K562 (cell line): ENCODE measurements at regions not wholly inside any gene's neighbourhood (a gene's known extent, or its start where the extent isn't known, plus 50 kb on each side); places are given as distances from the start of the nearest gene placed in this dataset.

Experiments used
- ATAC-seq: fragments of 200-7000 bp; cut with Tn5 transposase; 3 replicates; pipeline ENCODE4 v1.9.1; 2020; ENCODE audit warnings: moderate library complexity
- BruUV-seq: library from RNA; stranded (reverse); fragments of 400-500 nt; replicated peaks from 2 replicates; lab custom pipeline; 2021; lab: Mats Ljungman, UMichigan
- CTCF ChIA-PET: fragments of 300-600 bp; formaldehyde crosslinking; extraction: SDS; loops from one replicate; lab custom pipeline; 2021; ENCODE audit warnings: low intra/inter-chr PET ratio; lab: Yijun Ruan, JAX
- POLR2A ChIA-PET: fragments of 300-600, 350-650 bp; sonication (Branson Sonifier 250); formaldehyde crosslinking; extraction: SDS; loops from one replicate; lab custom pipeline; 2021; ENCODE audit warnings: antibody characterized with exemption, inconsistent platforms; lab: Yijun Ruan, JAX
- DNase-seq, 4 experiments: peaks; one replicate each; pipeline versions ENCODE4 v3.0.0 to v3.0.0-alpha.2; 2011 to 2018; ENCODE audit warnings: low spot score in 3 of 4, mixed read lengths in 3 of 4; ENCODE audit errors: extremely low read depth in 1 of 4
- FAIRE-seq: peaks from 2 replicates; lab custom pipeline; 2011; peaks lifted over from hg19 to GRCh38; lab: Jason Lieb, UNC
- H2AFZ ChIP-seq: 2 replicates; pipeline ENCODE4 v1.6.0; 2011; ENCODE audit warnings: low read depth, low read length, control low read depth, inconsistent platforms
- H3K27ac ChIP-seq: fragments of 200-600 bp; 3 replicates; pipeline ENCODE4 v1.8.0; 2011; ENCODE audit warnings: low read depth, mild to moderate bottlenecking, control low read depth, inconsistent platforms, low read length, moderate library complexity, mixed read lengths; ENCODE audit errors: extremely low read depth
- H3K27me3 ChIP-seq, 2 experiments: fragments of 300-600 bp in 1 of 2; 2 replicates in 1 of 2; 3 replicates in 1 of 2; pipeline versions ENCODE4 v1.6.0 to v1.8.0; 2011; ENCODE audit warnings: inconsistent platforms in 2 of 2, low read length in 2 of 2, mild to moderate bottlenecking in 1 of 2, mixed read lengths in 1 of 2, moderate library complexity in 1 of 2; ENCODE audit not compliant: control insufficient read depth in 2 of 2, insufficient read depth in 2 of 2
- H3K36me3 ChIP-seq: fragments of 300-600 bp; 3 replicates; pipeline ENCODE4 v1.8.0; 2011; ENCODE audit warnings: mild to moderate bottlenecking, low read length, inconsistent platforms; ENCODE audit not compliant: control insufficient read depth, insufficient read depth
- H3K4me1 ChIP-seq, 2 experiments: fragments of 200-600 bp in 1 of 2; replicated peaks in 1 of 2; 2 replicates in 1 of 2; 3 replicates in 1 of 2; pipeline versions ENCODE4 v1.5.1 to v1.8.0; 2011; ENCODE audit warnings: inconsistent platforms in 2 of 2, low read length in 2 of 2, mild to moderate bottlenecking in 1 of 2, mixed read lengths in 1 of 2, moderate library complexity in 1 of 2; ENCODE audit not compliant: control insufficient read depth in 2 of 2, insufficient read depth in 2 of 2
- H3K4me2 ChIP-seq: 2 replicates; pipeline ENCODE4 v1.6.1; 2011; ENCODE audit warnings: low read length, control low read depth, inconsistent platforms, mixed read lengths; ENCODE audit not compliant: insufficient read depth
- H3K4me3 ChIP-seq: fragments of 200-600 bp; sonication (generic), shearing (Covaris generic); 2 replicates; pipeline ENCODE4 v1.5.1; 2016; ENCODE audit warnings: control low read depth, inconsistent platforms
- H3K79me2 ChIP-seq: fragments of 200-600 bp; 3 replicates; pipeline ENCODE4 v1.8.0; 2011; ENCODE audit warnings: low read length, inconsistent platforms; ENCODE audit not compliant: control insufficient read depth, insufficient read depth
- H3K9ac ChIP-seq, 2 experiments: 2 replicates each; pipeline versions ENCODE4 v1.6.0 to v1.6.1; 2011; ENCODE audit warnings: low read depth in 2 of 2, low read length in 2 of 2, control low read depth in 1 of 2, inconsistent platforms in 1 of 2, mild to moderate bottlenecking in 1 of 2, mixed read lengths in 1 of 2; ENCODE audit not compliant: insufficient read depth in 1 of 2
- H3K9me1 ChIP-seq: one replicate; pipeline ENCODE4 v1.6.0; 2011; ENCODE audit warnings: inconsistent platforms, mild to moderate bottlenecking, low read length, moderate library complexity; ENCODE audit not compliant: control insufficient read depth, insufficient read depth
- H3K9me3 ChIP-seq: replicated peaks from 2 replicates; pipeline ENCODE4 v1.5.1; 2011; ENCODE audit warnings: low read depth, low read length, inconsistent platforms; ENCODE audit not compliant: control insufficient read depth, insufficient read depth
- H4K20me1 ChIP-seq: replicated peaks from 2 replicates; pipeline ENCODE4 v1.6.1; 2011; ENCODE audit warnings: low read length, inconsistent platforms, mixed read lengths; ENCODE audit not compliant: control insufficient read depth, insufficient read depth
- CBX3 ChIP-seq, 2 experiments: IDR thresholded peaks; 1 replicate in 1 of 2; 2 replicates in 1 of 2; pipeline ENCODE4 v1.6.1; 2012; ENCODE audit warnings: inconsistent platforms in 2 of 2, low read length in 2 of 2, borderline replicate concordance in 1 of 2, control low read depth in 1 of 2
- ETV6 ChIP-seq, 3 experiments: fragments of 150-350 bp in 1 of 3; sonication (generic) in 1 of 3; formaldehyde crosslinking in 1 of 3; IDR thresholded peaks; 2 replicates each; pipeline versions ENCODE4 v1.6.1 to v1.8.0; 2014 to 2022; ENCODE audit warnings: borderline replicate concordance in 2 of 3, low read depth in 2 of 3, antibody characterized with exemption in 1 of 3, low read length in 1 of 3, mild to moderate bottlenecking in 1 of 3, missing genetic modification reagents in 1 of 3
- NFATC3 ChIP-seq: fragments of 450-650 bp; IDR thresholded peaks from 2 replicates; pipeline ENCODE4 v1.6.1; 2017; ENCODE audit warnings: mild to moderate bottlenecking
- NR2F6 ChIP-seq: fragments of 450-650 bp; formaldehyde crosslinking; IDR thresholded peaks from 2 replicates; pipeline ENCODE4 v1.4.0; 2020; ENCODE audit warnings: mild to moderate bottlenecking
- ZNF316 ChIP-seq: fragments of 450-650 bp; IDR thresholded peaks from 2 replicates; pipeline ENCODE4 v1.6.1; 2016
- WGBS: fragments of 100-300 bp; shearing (Covaris generic); methylation state at CpG from one replicate; pipeline ENCODE4 v1.1.6; 2016; ENCODE audit warnings: low coverage, mixed read lengths; ENCODE audit not compliant: insufficient coverage; ENCODE audit errors: missing lambda C conversion rate; 5-methylcytosine and 5-hydroxymethylcytosine counted together
- in situ Hi-C: fragments of 300-500 bp; cut with MboI; formaldehyde crosslinking; loops from 4 replicates; pipeline ENCODE4 v1.15.0; 2018; ENCODE audit warnings: inconsistent platforms, mixed read lengths
- intact Hi-C: fragments of 100-400 bp; cut with micrococcal nuclease; formaldehyde crosslinking; loops from 2 replicates; pipeline ENCODE4 v1.14.2; 2022
- TF ChIP-seq, protein P1 (sequence below): sonication (generic); formaldehyde crosslinking; IDR thresholded peaks from 2 replicates; pipeline ENCODE4 v1.8.1; 2023; ENCODE audit warnings: mild to moderate bottlenecking, missing genetic modification reagents
- TF ChIP-seq, protein P2 (sequence below): fragments of 450-650 bp; formaldehyde crosslinking; IDR thresholded peaks from 2 replicates; pipeline ENCODE4 v1.4.0; 2020; ENCODE audit warnings: mild to moderate bottlenecking, mixed read lengths

DNA sequence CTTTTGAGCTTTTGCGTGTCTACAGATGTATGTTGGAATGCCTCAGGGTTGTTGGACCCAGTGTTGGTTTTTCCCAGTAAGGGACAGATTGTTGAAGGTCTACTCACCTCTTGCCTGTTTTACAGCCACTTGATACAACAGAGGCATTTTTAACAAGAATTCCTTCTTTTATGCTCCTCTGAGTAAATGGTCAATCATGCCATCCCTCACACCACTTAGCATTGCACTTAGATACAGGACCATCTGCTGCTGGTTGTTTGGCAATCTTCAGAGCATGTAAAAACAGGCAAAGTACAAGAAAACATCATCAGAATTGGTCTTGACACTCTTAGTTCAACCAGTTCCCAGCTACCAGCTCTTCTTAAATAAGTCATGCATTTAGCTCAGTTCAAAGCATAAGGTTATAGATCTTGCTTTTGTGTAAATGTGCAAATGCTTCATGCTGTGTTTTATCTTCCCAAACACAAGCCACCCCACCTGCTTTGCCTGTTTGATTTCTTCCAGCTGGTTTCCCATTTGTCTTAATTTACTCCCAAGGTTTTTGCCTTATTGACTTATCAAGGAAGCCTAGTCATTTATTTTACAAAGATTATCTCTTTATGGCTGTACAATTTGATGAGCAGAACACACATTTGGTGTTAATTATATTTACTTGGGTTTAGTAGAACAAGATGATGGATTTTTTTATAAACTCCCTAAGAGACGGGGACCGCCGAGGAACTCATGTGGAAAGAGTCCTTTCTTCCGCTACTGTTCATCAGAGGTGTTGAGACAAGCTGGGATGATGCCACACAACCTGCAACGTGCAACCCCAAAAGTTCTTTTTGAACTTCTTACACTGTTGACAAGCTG is 136.6 kb downstream of the AHR start (continued):
- TF ChIP-seq ETV6 (IDR thresholded peaks at IDR 0.05; ENCODE audit: borderline replicate concordance in 1 of 2, low read depth in 2 of 2, low read length in 1 of 2) (no peak), ETV6 (CRISPR knock-in tag; IDR thresholded peaks at IDR 0.05; ENCODE audit: borderline replicate concordance) (no peak), NR2F6 (CRISPR knock-in tag) (no peak), ZNF316 (no peak), NFATC3 (no peak)
- TF ChIP-seq, protein P1, sequence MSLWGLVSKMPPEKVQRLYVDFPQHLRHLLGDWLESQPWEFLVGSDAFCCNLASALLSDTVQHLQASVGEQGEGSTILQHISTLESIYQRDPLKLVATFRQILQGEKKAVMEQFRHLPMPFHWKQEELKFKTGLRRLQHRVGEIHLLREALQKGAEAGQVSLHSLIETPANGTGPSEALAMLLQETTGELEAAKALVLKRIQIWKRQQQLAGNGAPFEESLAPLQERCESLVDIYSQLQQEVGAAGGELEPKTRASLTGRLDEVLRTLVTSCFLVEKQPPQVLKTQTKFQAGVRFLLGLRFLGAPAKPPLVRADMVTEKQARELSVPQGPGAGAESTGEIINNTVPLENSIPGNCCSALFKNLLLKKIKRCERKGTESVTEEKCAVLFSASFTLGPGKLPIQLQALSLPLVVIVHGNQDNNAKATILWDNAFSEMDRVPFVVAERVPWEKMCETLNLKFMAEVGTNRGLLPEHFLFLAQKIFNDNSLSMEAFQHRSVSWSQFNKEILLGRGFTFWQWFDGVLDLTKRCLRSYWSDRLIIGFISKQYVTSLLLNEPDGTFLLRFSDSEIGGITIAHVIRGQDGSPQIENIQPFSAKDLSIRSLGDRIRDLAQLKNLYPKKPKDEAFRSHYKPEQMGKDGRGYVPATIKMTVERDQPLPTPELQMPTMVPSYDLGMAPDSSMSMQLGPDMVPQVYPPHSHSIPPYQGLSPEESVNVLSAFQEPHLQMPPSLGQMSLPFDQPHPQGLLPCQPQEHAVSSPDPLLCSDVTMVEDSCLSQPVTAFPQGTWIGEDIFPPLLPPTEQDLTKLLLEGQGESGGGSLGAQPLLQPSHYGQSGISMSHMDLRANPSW (CRISPR knock-in tag): no peak
- TF ChIP-seq, all 486 proteins: peak for 0

DNA sequence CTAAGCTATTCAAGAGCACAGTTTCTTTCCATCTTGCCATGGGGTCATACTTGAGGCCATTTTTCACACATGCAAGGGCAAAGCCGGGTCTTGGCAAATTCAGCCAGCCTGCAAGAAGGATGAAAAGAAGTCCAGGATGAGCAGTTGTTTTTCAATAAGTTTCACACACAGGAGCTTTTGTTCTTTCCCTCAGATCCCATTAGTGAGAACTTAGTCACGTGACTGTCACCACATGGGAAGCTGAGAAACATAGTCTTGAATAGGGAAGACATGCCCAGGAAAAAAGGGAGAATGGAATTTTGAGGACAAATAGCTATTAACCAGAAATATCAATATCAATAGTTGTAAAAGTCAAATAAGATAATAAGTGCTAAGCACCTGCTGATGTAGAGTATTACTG is 137.7 kb downstream of the AHR start:
- Histone ChIP-seq H3K4me1 (no peaks in the 10 kb centered on the region), H3K4me2 (no peak overlapping the region), H4K20me1 (no peaks in the 10 kb centered on the region), H3K9me3 (no peaks in the 10 kb centered on the region), H3K79me2 (no peaks in the 10 kb centered on the region), H2AFZ (no peak overlapping the region), H3K27ac (no peak overlapping the region), H3K9ac (no peak overlapping the region), H3K4me3 (no peak overlapping the region), H3K27me3 (no peaks in the 10 kb centered on the region), H3K9me1 (no peaks in the 10 kb centered on the region), H3K36me3 (no peaks in the 10 kb centered on the region)
- BruUV-seq: no TSS peak
- no peak for DNase-seq
- no peak for ATAC-seq
- no peak for FAIRE-seq
- POLR2A ChIA-PET: no interaction called here
- in situ Hi-C loops (no loop called here), intact Hi-C loops (no loop called here)
- 13% methylated on average over 2 of the region's 2 CpGs for WGBS
- CTCF ChIA-PET: no interaction called here
- TF ChIP-seq CBX3 (IDR thresholded peaks at IDR 0.05; ENCODE audit: borderline replicate concordance in 1 of 2, low read length in 2 of 2): no peak
- TF ChIP-seq, protein P2, sequence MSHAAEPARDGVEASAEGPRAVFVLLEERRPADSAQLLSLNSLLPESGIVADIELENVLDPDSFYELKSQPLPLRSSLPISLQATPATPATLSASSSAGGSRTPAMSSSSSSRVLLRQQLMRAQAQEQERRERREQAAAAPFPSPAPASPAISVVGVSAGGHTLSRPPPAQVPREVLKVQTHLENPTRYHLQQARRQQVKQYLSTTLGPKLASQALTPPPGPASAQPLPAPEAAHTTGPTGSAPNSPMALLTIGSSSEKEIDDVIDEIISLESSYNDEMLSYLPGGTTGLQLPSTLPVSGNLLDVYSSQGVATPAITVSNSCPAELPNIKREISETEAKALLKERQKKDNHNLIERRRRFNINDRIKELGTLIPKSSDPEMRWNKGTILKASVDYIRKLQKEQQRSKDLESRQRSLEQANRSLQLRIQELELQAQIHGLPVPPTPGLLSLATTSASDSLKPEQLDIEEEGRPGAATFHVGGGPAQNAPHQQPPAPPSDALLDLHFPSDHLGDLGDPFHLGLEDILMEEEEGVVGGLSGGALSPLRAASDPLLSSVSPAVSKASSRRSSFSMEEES (CRISPR knock-in tag): peak; percentile 87
